ENCODE measurements at regions not wholly inside any gene's neighbourhood (a gene's known extent, or its start where the extent isn't known, plus 50 kb on each side); places are given as distances from the start of the nearest gene placed in this dataset.

GRCh38 chr1:218034468-218034867, 250.6 kb upstream of the RRP15 start:
- Mint-ChIP-seq H3K27ac (no peak overlapping the region), H3K27me3 (no peaks in the 10 kb centered on the region), H3K4me1 (no peaks in the 10 kb centered on the region), H3K4me3 (no peak overlapping the region), H3K36me3 (ENCODE audit: low read depth) (no peaks in the 10 kb centered on the region)
- ATAC-seq (no peak), DNase-seq (no peak)
- no peaks in the 10 kb centered on the region for H3K9me3 ChIP-seq (ENCODE audit: control insufficient read depth, low read length, poor library complexity, severe bottlenecking)

- Mint-ChIP-seq H3K36me3 (ENCODE audit: low read depth) (no peaks in the 10 kb centered on the region), H3K4me1 (no peaks in the 10 kb centered on the region), H3K27me3 (no peaks in the 10 kb centered on the region), H3K4me3 (no peak overlapping the region), H3K27ac (no peak overlapping the region)
- no peak for DNase-seq
- H3K9me3 ChIP-seq (ENCODE audit: control insufficient read depth, low read length, poor library complexity, severe bottlenecking): no peaks in the 10 kb centered on the region
- no peak for ATAC-seq
These were observed 236.2 kb upstream of the RRP15 start for GRCh38 chr1:218048828-218049420.

- Mint-ChIP-seq H3K4me3 (no peak overlapping the region), H3K4me1 (no peaks in the 10 kb centered on the region), H3K27ac (no peak overlapping the region), H3K27me3 (no peaks in the 10 kb centered on the region), H3K36me3 (ENCODE audit: low read depth) (no peaks in the 10 kb centered on the region)
- H3K9me3 ChIP-seq (ENCODE audit: control insufficient read depth, low read length, poor library complexity, severe bottlenecking): no peaks in the 10 kb centered on the region
- DNase-seq: no peak
- ATAC-seq: no peak
These were observed 235.5 kb upstream of the RRP15 start for GRCh38 chr1:218049641-218050040.

GRCh38 chr1:218058730-218059129, 226.4 kb upstream of the RRP15 start:
- H3K9me3 ChIP-seq (ENCODE audit: control insufficient read depth, low read length, poor library complexity, severe bottlenecking): no peaks in the 10 kb centered on the region
- ATAC-seq (no peak), DNase-seq (no peak)
- H3K27ac Mint-ChIP-seq: no peak overlapping the region
- H3K27me3 Mint-ChIP-seq: no peaks in the 10 kb centered on the region
- no peak overlapping the region for H3K4me3 Mint-ChIP-seq
- no peaks in the 10 kb centered on the region for H3K36me3 Mint-ChIP-seq (ENCODE audit: low read depth)
- H3K4me1 Mint-ChIP-seq: no peaks in the 10 kb centered on the region

- Mint-ChIP-seq H3K36me3 (ENCODE audit: low read depth) (no peaks in the 10 kb centered on the region), H3K27me3 (no peaks in the 10 kb centered on the region), H3K4me1 (no peaks in the 10 kb centered on the region), H3K27ac (no peak overlapping the region), H3K4me3 (no peak overlapping the region)
- no peaks in the 10 kb centered on the region for H3K9me3 ChIP-seq (ENCODE audit: control insufficient read depth, low read length, poor library complexity, severe bottlenecking)
- DNase-seq: no peak
- no peak for ATAC-seq
These were observed 220.7 kb upstream of the RRP15 start for GRCh38 chr1:218064426-218064825.

GRCh38 chr1:218066332-218066731, 218.8 kb upstream of the RRP15 start:
- no peaks in the 10 kb centered on the region for H3K9me3 ChIP-seq (ENCODE audit: control insufficient read depth, low read length, poor library complexity, severe bottlenecking)
- H3K27ac Mint-ChIP-seq: no peak overlapping the region
- DNase-seq: no peak
- H3K4me1 Mint-ChIP-seq: no peaks in the 10 kb centered on the region
- no peak for ATAC-seq
- no peaks in the 10 kb centered on the region for H3K27me3 Mint-ChIP-seq
- H3K36me3 Mint-ChIP-seq (ENCODE audit: low read depth): no peaks in the 10 kb centered on the region
- no peak overlapping the region for H3K4me3 Mint-ChIP-seq

GRCh38 chr1:218068241-218068640, 216.9 kb upstream of the RRP15 start:
- H3K4me1 Mint-ChIP-seq: no peaks in the 10 kb centered on the region
- no peak overlapping the region for H3K27ac Mint-ChIP-seq
- no peak for DNase-seq
- ATAC-seq: no peak
- H3K36me3 Mint-ChIP-seq (ENCODE audit: low read depth): no peaks in the 10 kb centered on the region
- no peaks in the 10 kb centered on the region for H3K27me3 Mint-ChIP-seq
- no peak overlapping the region for H3K4me3 Mint-ChIP-seq
- H3K9me3 ChIP-seq (ENCODE audit: control insufficient read depth, low read length, poor library complexity, severe bottlenecking): no peaks in the 10 kb centered on the region

- DNase-seq (no peak), ATAC-seq (no peak)
- no peak overlapping the region for H3K4me3 Mint-ChIP-seq
- H3K27ac Mint-ChIP-seq: no peak overlapping the region
- H3K4me1 Mint-ChIP-seq: no peaks in the 10 kb centered on the region
- H3K9me3 ChIP-seq (ENCODE audit: control insufficient read depth, low read length, poor library complexity, severe bottlenecking): no peaks in the 10 kb centered on the region
- H3K27me3 Mint-ChIP-seq: no peaks in the 10 kb centered on the region
- H3K36me3 Mint-ChIP-seq (ENCODE audit: low read depth): no peaks in the 10 kb centered on the region
These were observed 215.9 kb upstream of the RRP15 start for GRCh38 chr1:218069180-218069579.

- no peak for ATAC-seq
- no peaks in the 10 kb centered on the region for H3K27me3 Mint-ChIP-seq
These were observed 212.0 kb upstream of the RRP15 start for GRCh38 chr1:218073062-218073461.

GRCh38 chr1:218078916-218079315, 206.2 kb upstream of the RRP15 start:
- Mint-ChIP-seq H3K4me1 (no peaks in the 10 kb centered on the region), H3K27me3 (no peaks in the 10 kb centered on the region), H3K36me3 (ENCODE audit: low read depth) (no peaks in the 10 kb centered on the region), H3K27ac (no peak overlapping the region), H3K4me3 (no peak overlapping the region)
- no peak for DNase-seq
- no peaks in the 10 kb centered on the region for H3K9me3 ChIP-seq (ENCODE audit: control insufficient read depth, low read length, poor library complexity, severe bottlenecking)
- no peak for ATAC-seq

More at GRCh38 chr1:218073062-218073461, 212.0 kb upstream of the RRP15 start:
- Mint-ChIP-seq H3K4me3 (no peak overlapping the region), H3K36me3 (ENCODE audit: low read depth) (no peaks in the 10 kb centered on the region), H3K27ac (no peak overlapping the region), H3K4me1 (no peaks in the 10 kb centered on the region)
- DNase-seq: no peak
- no peaks in the 10 kb centered on the region for H3K9me3 ChIP-seq (ENCODE audit: control insufficient read depth, low read length, poor library complexity, severe bottlenecking)

GRCh38 chr1:218079347-218079746, 205.7 kb upstream of the RRP15 start:
- no peaks in the 10 kb centered on the region for H3K9me3 ChIP-seq (ENCODE audit: control insufficient read depth, low read length, poor library complexity, severe bottlenecking)
- no peaks in the 10 kb centered on the region for H3K4me1 Mint-ChIP-seq
- H3K4me3 Mint-ChIP-seq: no peak overlapping the region
- DNase-seq (no peak), ATAC-seq (no peak)
- no peaks in the 10 kb centered on the region for H3K36me3 Mint-ChIP-seq (ENCODE audit: low read depth)
- no peaks in the 10 kb centered on the region for H3K27me3 Mint-ChIP-seq
- no peak overlapping the region for H3K27ac Mint-ChIP-seq

GRCh38 chr1:218079820-218080219, 205.3 kb upstream of the RRP15 start:
- H3K27ac Mint-ChIP-seq: no peak overlapping the region
- H3K4me1 Mint-ChIP-seq: no peaks in the 10 kb centered on the region
- H3K9me3 ChIP-seq (ENCODE audit: control insufficient read depth, low read length, poor library complexity, severe bottlenecking): no peaks in the 10 kb centered on the region
- DNase-seq: no peak
- no peak for ATAC-seq
- no peaks in the 10 kb centered on the region for H3K36me3 Mint-ChIP-seq (ENCODE audit: low read depth)
- H3K4me3 Mint-ChIP-seq: no peak overlapping the region
- H3K27me3 Mint-ChIP-seq: no peaks in the 10 kb centered on the region

- H3K4me1 Mint-ChIP-seq: no peaks in the 10 kb centered on the region
- no peak overlapping the region for H3K27ac Mint-ChIP-seq
- no peaks in the 10 kb centered on the region for H3K27me3 Mint-ChIP-seq
- no peak for ATAC-seq
- no peaks in the 10 kb centered on the region for H3K36me3 Mint-ChIP-seq (ENCODE audit: low read depth)
- no peaks in the 10 kb centered on the region for H3K9me3 ChIP-seq (ENCODE audit: control insufficient read depth, low read length, poor library complexity, severe bottlenecking)
- no peak for DNase-seq
- H3K4me3 Mint-ChIP-seq: no peak overlapping the region
These were observed 204.2 kb upstream of the RRP15 start for GRCh38 chr1:218080863-218081262.

- no peak for ATAC-seq
- no peaks in the 10 kb centered on the region for H3K36me3 Mint-ChIP-seq (ENCODE audit: low read depth)
- H3K27ac Mint-ChIP-seq: no peak overlapping the region
- no peak overlapping the region for H3K4me3 Mint-ChIP-seq
- no peaks in the 10 kb centered on the region for H3K27me3 Mint-ChIP-seq
- no peaks in the 10 kb centered on the region for H3K9me3 ChIP-seq (ENCODE audit: control insufficient read depth, low read length, poor library complexity, severe bottlenecking)
- no peaks in the 10 kb centered on the region for H3K4me1 Mint-ChIP-seq
- DNase-seq: no peak
These were observed 203.7 kb upstream of the RRP15 start for GRCh38 chr1:218081358-218081757.

All from T-helper 17 cell (primary cell).